ENCODE measurements at regions not wholly inside any gene's neighbourhood (a gene's known extent, or its start where the extent isn't known, plus 50 kb on each side); places are given as distances from the start of the nearest gene placed in this dataset.

GRCh38 chr5:152529440-152529839, 124.4 kb upstream of the NMUR2 start:
- H3K4me1 ChIP-seq (ENCODE audit: control insufficient read depth in 5 of 5, insufficient read depth in 5 of 5, low read length in 5 of 5), result peaks cover 0 to 29% (median 4%) of the 10 kb centered on the region in 5 donors
- ATAC-seq (ENCODE audit: insufficient read depth, low FRiP score), result no peak
- H3K9me3 ChIP-seq (ENCODE audit: control insufficient read depth in 4 of 4, insufficient read depth in 3 of 4, low read length in 3 of 4), result no peaks in the 10 kb centered on the region
- no peak overlapping the region for H3K9ac ChIP-seq (ENCODE audit: insufficient read depth in 1 of 2, low read length in 2 of 2)
- H3K27me3 ChIP-seq (ENCODE audit: control insufficient read depth in 3 of 3, insufficient read depth in 3 of 3, low read length in 2 of 3), result no peaks in the 10 kb centered on the region
- no peak overlapping the region for H3K27ac ChIP-seq (ENCODE audit: low read depth in 1 of 2, low read length in 1 of 2)
- DNase-seq, result peak; percentile 69 to 88 (median 86)
- no peaks in the 10 kb centered on the region for H3K36me3 ChIP-seq (ENCODE audit: control insufficient read depth in 4 of 4, insufficient read depth in 4 of 4, low read length in 4 of 4)
- no peak for TF ChIP-seq CTCF (IDR thresholded peaks at IDR 0.05; ENCODE audit: control extremely low read depth, extremely low read depth)
- no peak overlapping the region for H3K4me3 ChIP-seq

GRCh38 chr5:152532714-152533113, 127.6 kb upstream of the NMUR2 start:
- Histone ChIP-seq H3K27ac (ENCODE audit: low read depth in 1 of 2, low read length in 1 of 2) (no peak overlapping the region), H3K9me3 (ENCODE audit: control insufficient read depth in 4 of 4, insufficient read depth in 3 of 4, low read length in 3 of 4) (no peaks in the 10 kb centered on the region), H3K4me3 (no peak overlapping the region), H3K27me3 (ENCODE audit: control insufficient read depth in 3 of 3, insufficient read depth in 3 of 3, low read length in 2 of 3) (no peaks in the 10 kb centered on the region), H3K9ac (ENCODE audit: insufficient read depth in 1 of 2, low read length in 2 of 2) (no peak overlapping the region), H3K36me3 (ENCODE audit: control insufficient read depth in 4 of 4, insufficient read depth in 4 of 4, low read length in 4 of 4) (no peaks in the 10 kb centered on the region), H3K4me1 (ENCODE audit: control insufficient read depth in 5 of 5, insufficient read depth in 5 of 5, low read length in 5 of 5) (peaks cover 0 to 28% (median 0%) of the 10 kb centered on the region in 5 donors)
- ATAC-seq (ENCODE audit: insufficient read depth, low FRiP score), result peak; percentile 55
- peak; percentile 35 for TF ChIP-seq CTCF (IDR thresholded peaks at IDR 0.05; ENCODE audit: control extremely low read depth, extremely low read depth)
- DNase-seq, result peak in 2 of 3 donors; percentile 83 to 86
- 40 to 51% methylated on average over 2 of the region's 2 CpGs for WGBS, 2 donors

- H3K36me3 ChIP-seq (ENCODE audit: control insufficient read depth in 4 of 4, insufficient read depth in 4 of 4, low read length in 4 of 4), result no peaks in the 10 kb centered on the region
- peaks cover 0 to 14% (median 0%) of the 10 kb centered on the region in 5 donors for H3K4me1 ChIP-seq (ENCODE audit: control insufficient read depth in 5 of 5, insufficient read depth in 5 of 5, low read length in 5 of 5)
- no peak for TF ChIP-seq CTCF (IDR thresholded peaks at IDR 0.05; ENCODE audit: control extremely low read depth, extremely low read depth)
- peak; percentile 37 to 79 (median 65) for DNase-seq
- H3K9ac ChIP-seq (ENCODE audit: insufficient read depth in 1 of 2, low read length in 2 of 2), result no peak overlapping the region
- H3K9me3 ChIP-seq (ENCODE audit: control insufficient read depth in 4 of 4, insufficient read depth in 3 of 4, low read length in 3 of 4), result no peaks in the 10 kb centered on the region
- no peak for ATAC-seq (ENCODE audit: insufficient read depth, low FRiP score)
- WGBS, 2 donors, result 56 to 61% methylated on average over 1 of the region's 1 CpG
- H3K27ac ChIP-seq (ENCODE audit: low read depth in 1 of 2, low read length in 1 of 2), result no peak overlapping the region
- no peaks in the 10 kb centered on the region for H3K27me3 ChIP-seq (ENCODE audit: control insufficient read depth in 3 of 3, insufficient read depth in 3 of 3, low read length in 2 of 3)
- H3K4me3 ChIP-seq, result no peak overlapping the region
Measured at GRCh38 chr5:152534641-152535040, 129.6 kb upstream of the NMUR2 start.

GRCh38 chr5:152542741-152543140, 137.7 kb upstream of the NMUR2 start:
- WGBS, 2 donors, result 6 to 9% methylated on average over 3 of the region's 3 CpGs
- Histone ChIP-seq H3K9ac (ENCODE audit: insufficient read depth in 1 of 2, low read length in 2 of 2) (no peak overlapping the region), H3K4me3 (no peak overlapping the region), H3K27me3 (ENCODE audit: control insufficient read depth in 3 of 3, insufficient read depth in 3 of 3, low read length in 2 of 3) (no peaks in the 10 kb centered on the region), H3K9me3 (ENCODE audit: control insufficient read depth in 4 of 4, insufficient read depth in 3 of 4, low read length in 3 of 4) (no peaks in the 10 kb centered on the region), H3K4me1 (ENCODE audit: control insufficient read depth in 5 of 5, insufficient read depth in 5 of 5, low read length in 5 of 5) (no peaks in the 10 kb centered on the region), H3K36me3 (ENCODE audit: control insufficient read depth in 4 of 4, insufficient read depth in 4 of 4, low read length in 4 of 4) (no peaks in the 10 kb centered on the region), H3K27ac (ENCODE audit: low read depth in 1 of 2, low read length in 1 of 2) (no peak overlapping the region)
- no peak for ATAC-seq (ENCODE audit: insufficient read depth, low FRiP score)
- TF ChIP-seq CTCF (IDR thresholded peaks at IDR 0.05; ENCODE audit: control extremely low read depth, extremely low read depth), result no peak
- DNase-seq, result peak; percentile 57 to 83 (median 68)

All from lung (tissue), 11 donors.